ENCODE measurements at regions not wholly inside any gene's neighbourhood (a gene's known extent, or its start where the extent isn't known, plus 50 kb on each side); places are given as distances from the start of the nearest gene placed in this dataset.

- Histone ChIP-seq H3K27me3 (ENCODE audit: insufficient read depth in 3 of 3, low read length in 2 of 3) (no peaks in the 10 kb centered on the region), H3K4me1 (peaks cover 8% of the 10 kb centered on the region), H3K27ac (peak overlapping the region; percentile 58), H3K4me3 (no peak overlapping the region), H3K9me3 (no peaks in the 10 kb centered on the region), H3K36me3 (ENCODE audit: insufficient read depth in 1 of 2, low read depth in 1 of 2) (no peaks in the 10 kb centered on the region)
- intact Hi-C loops (cut with DNase I): no loop called here
- TF ChIP-seq, protein P1, sequence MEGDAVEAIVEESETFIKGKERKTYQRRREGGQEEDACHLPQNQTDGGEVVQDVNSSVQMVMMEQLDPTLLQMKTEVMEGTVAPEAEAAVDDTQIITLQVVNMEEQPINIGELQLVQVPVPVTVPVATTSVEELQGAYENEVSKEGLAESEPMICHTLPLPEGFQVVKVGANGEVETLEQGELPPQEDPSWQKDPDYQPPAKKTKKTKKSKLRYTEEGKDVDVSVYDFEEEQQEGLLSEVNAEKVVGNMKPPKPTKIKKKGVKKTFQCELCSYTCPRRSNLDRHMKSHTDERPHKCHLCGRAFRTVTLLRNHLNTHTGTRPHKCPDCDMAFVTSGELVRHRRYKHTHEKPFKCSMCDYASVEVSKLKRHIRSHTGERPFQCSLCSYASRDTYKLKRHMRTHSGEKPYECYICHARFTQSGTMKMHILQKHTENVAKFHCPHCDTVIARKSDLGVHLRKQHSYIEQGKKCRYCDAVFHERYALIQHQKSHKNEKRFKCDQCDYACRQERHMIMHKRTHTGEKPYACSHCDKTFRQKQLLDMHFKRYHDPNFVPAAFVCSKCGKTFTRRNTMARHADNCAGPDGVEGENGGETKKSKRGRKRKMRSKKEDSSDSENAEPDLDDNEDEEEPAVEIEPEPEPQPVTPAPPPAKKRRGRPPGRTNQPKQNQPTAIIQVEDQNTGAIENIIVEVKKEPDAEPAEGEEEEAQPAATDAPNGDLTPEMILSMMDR (IDR thresholded peaks at IDR 0.05): no peak
- WGBS, 3 donors: 63 to 80% (median 64%) methylated on average over 3 of the region's 3 CpGs
- ATAC-seq (peak in 2 of 4 donors; percentile 36 to 63), DNase-seq (no peak)
Measured at GRCh38 chr12:90091809-90092208, 383.2 kb upstream of the ATP2B1 start.

DNA sequence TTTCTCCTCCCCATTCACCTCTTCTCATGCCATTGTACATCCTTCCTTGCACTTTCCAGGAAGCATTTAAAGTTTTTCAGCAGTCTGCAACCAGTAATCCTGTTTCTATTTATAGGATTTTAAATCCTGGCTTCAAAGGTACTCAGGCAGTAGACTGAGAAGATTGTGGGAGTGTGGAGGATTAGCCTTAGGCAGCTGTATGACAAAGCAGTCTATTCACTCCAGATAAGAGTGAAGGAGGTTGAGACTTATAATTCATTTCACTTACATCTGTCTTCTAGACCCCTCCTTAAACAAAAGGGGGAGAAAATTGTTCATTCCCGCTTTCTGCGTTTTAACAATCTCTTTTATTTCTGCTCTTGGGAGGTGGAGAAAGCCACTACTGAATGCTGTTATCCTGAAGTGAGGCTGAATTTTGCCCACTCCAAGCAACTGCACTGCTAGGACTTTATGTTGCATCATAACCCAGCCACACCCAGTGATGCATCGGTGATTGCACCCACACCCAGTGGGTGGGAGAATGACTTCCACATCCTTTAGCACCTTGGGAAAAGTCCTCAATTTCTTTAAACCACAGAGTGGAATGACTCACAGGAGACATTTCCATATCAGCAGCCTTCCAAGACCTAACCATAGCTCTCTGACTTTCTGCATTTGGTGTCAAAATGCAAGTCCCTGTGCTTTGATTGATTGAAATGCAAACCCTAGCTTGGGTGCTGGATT is 382.5 kb upstream of the ATP2B1 start:
- Histone ChIP-seq H3K4me1 (peaks cover 8% of the 10 kb centered on the region), H3K4me3 (no peak overlapping the region), H3K27me3 (ENCODE audit: insufficient read depth in 3 of 3, low read length in 2 of 3) (no peaks in the 10 kb centered on the region), H3K27ac (peak overlapping the region; percentile 58), H3K9me3 (no peaks in the 10 kb centered on the region), H3K36me3 (ENCODE audit: insufficient read depth in 1 of 2, low read depth in 1 of 2) (no peaks in the 10 kb centered on the region)
- ATAC-seq (peak; percentile 74 to 97 (median 86)), DNase-seq (peak; percentile 46 to 55)
- WGBS, 3 donors: 26 to 31% (median 30%) methylated on average over 3 of the region's 3 CpGs
- TF ChIP-seq, protein P1 (IDR thresholded peaks at IDR 0.05): no peak
- intact Hi-C loops (cut with DNase I): no loop called here

DNA sequence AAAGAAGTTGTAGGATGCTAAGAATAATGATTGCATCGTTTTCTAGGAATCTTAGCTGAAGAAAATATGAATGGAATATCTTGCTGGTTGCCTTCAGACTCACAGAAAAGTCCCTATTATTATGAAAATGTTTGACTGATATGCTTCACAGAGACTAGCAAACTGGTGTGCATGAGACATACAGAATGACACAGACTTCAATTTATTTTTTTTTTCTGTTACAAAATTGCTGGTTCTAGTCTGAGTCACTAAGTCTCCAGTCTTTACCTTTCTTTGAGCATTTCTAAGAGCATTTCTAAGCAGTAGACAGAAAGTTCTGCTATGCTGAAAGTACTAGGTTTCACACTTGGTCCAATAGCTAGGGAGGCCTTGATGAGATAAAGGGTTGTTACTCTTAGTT is 377.6 kb upstream of the ATP2B1 start:
- no peaks in the 10 kb centered on the region for H3K36me3 ChIP-seq (ENCODE audit: insufficient read depth in 1 of 2, low read depth in 1 of 2)
- ATAC-seq (no peak), DNase-seq (no peak)
- no peaks in the 10 kb centered on the region for H3K9me3 ChIP-seq
- H3K27ac ChIP-seq: no peak overlapping the region
- H3K4me1 ChIP-seq: peaks cover 3% of the 10 kb centered on the region
- H3K27me3 ChIP-seq (ENCODE audit: insufficient read depth in 3 of 3, low read length in 2 of 3): no peaks in the 10 kb centered on the region
- intact Hi-C loops (cut with DNase I): no loop called here
- 63 to 75% (median 68%) methylated on average over 1 of the region's 1 CpG for WGBS, 3 donors
- H3K4me3 ChIP-seq: no peak overlapping the region
- TF ChIP-seq, protein P1 (IDR thresholded peaks at IDR 0.05): no peak

DNA sequence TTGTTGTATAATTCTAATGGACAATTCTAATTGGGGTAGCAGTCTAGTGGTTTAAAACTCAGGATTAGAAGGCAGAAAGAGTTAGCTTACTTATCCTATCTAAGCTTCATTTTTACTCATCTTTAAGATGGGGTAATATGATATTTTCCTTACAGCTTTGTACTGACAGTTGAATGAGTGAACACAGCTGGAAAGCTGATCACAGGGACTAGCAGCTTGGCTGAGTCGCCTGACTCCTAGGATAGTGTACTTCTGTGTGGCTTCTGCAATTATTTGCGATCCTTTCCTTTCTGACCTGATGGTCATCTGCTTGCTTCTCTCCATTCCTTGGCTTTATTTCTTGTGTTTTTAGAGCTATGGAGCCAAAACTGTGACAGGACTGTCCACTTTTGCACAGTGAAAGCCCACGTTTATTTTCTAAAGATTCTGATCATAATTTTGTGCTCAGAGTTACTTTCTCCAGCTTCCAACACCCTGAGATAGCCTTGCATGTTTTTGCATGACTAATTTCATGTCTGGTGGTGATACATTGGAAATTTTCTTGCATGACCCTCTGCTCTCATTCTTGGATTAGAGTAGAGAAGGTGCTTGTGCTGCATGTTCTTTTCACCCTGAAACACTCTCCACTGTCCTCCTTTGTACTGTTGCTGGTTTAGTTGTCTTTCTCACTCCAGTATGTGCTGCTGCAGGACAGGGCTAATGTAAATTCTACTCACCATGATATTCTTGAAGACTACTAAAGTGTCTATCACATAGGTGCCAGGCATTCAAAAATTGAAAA is 377.0 kb upstream of the ATP2B1 start:
- no peak overlapping the region for H3K4me3 ChIP-seq
- ATAC-seq: no peak

More for the DNA sequence above, 377.0 kb upstream of the ATP2B1 start:
- no peaks in the 10 kb centered on the region for H3K9me3 ChIP-seq
- no peaks in the 10 kb centered on the region for H3K36me3 ChIP-seq (ENCODE audit: insufficient read depth in 1 of 2, low read depth in 1 of 2)
- H3K27ac ChIP-seq: no peak overlapping the region
- H3K27me3 ChIP-seq (ENCODE audit: insufficient read depth in 3 of 3, low read length in 2 of 3): no peaks in the 10 kb centered on the region
- WGBS, 3 donors: 18 to 27% (median 21%) methylated on average over 3 of the region's 3 CpGs
- no peaks in the 10 kb centered on the region for H3K4me1 ChIP-seq
- TF ChIP-seq, protein P1 (IDR thresholded peaks at IDR 0.05): no peak
- DNase-seq: no peak
- intact Hi-C loops (cut with DNase I): no loop called here

Data from psoas muscle (tissue), 7 donors.